Gastrocnemius medialis (tissue), 4 donors: ENCODE measurements at regions not wholly inside any gene's neighbourhood (a gene's known extent, or its start where the extent isn't known, plus 50 kb on each side); places are given as distances from the start of the nearest gene placed in this dataset.

ENCODE experiments used
- ATAC-seq, 2 donors: fragments of 150-250 bp; one replicate each; pipeline ENCODE4 v1.9.1; 2016
- DNase-seq, 2 donors: peaks; one replicate each; pipeline ENCODE4 v3.0.0-alpha.2; 2019
- H3K27ac ChIP-seq, 4 donors: fragments of 200-600 bp; sonication (generic); 1 replicate in 1 of 4; 2 replicates in 3 of 4; pipeline ENCODE4 v1.5.1; 2016 to 2018; ENCODE audit warnings: mild to moderate bottlenecking in 2 of 4, moderate library complexity in 1 of 4
- H3K27me3 ChIP-seq, 3 donors: fragments of 200-600 bp; sonication (generic) in 2 of 3; 1 replicate in 1 of 3; 2 replicates in 2 of 3; pipeline versions ENCODE4 v1.5.1 to v1.6.0; 2016 to 2019; ENCODE audit warnings: mild to moderate bottlenecking in 1 of 3, moderate library complexity in 1 of 3
- H3K36me3 ChIP-seq, 2 donors: fragments of 200-600 bp; sonication (generic) in 1 of 2; one replicate each; pipeline ENCODE4 v1.5.1; 2017 to 2018
- H3K4me1 ChIP-seq, 2 donors: fragments of 200-600 bp; sonication (generic) in 1 of 2; one replicate each; pipeline ENCODE4 v1.5.1; 2016 to 2017; ENCODE audit warnings: mild to moderate bottlenecking in 2 of 2
- H3K4me3 ChIP-seq, 4 donors: fragments of 200-600 bp; sonication (generic) in 3 of 4; 1 replicate in 1 of 4; 2 replicates in 3 of 4; pipeline ENCODE4 v1.5.1; 2016 to 2019; ENCODE audit warnings: mild to moderate bottlenecking in 2 of 4
- H3K9me3 ChIP-seq, 3 donors: fragments of 200-600 bp; sonication (generic) in 2 of 3; 1 replicate in 1 of 3; 2 replicates in 2 of 3; pipeline ENCODE4 v1.5.1; 2016 to 2019
- POLR2A ChIP-seq, 2 donors: fragments of 450-650 bp; IDR thresholded peaks; one replicate each; pipeline ENCODE4 v1.6.1; 2017; ENCODE audit warnings: antibody characterized with exemption in 2 of 2, mild to moderate bottlenecking in 2 of 2, moderate library complexity in 2 of 2
- in situ Hi-C, 4 donors: fragments of 200-750 bp; cut with MboI; loops; one replicate each; pipeline versions ENCODE4 v1.15.0 to v1.8.0; 2017; ENCODE audit warnings: low sequenced_read_pairs in 4 of 4
- intact Hi-C: fragments of 100-400 bp; cut with DNase I; formaldehyde crosslinking; loops from one replicate; pipeline ENCODE4 v1.15.1; 2023; ENCODE audit warnings: low total_unique reads
- TF ChIP-seq, protein P1 (sequence below), 5 experiments: fragments of 450-650 bp in 3 of 5; fragments of 200-600 bp in 2 of 5; sonication (generic) in 2 of 5; IDR thresholded peaks in 4 of 5; conservative IDR thresholded peaks in 1 of 5; 1 replicate in 4 of 5; 2 replicates in 1 of 5; pipeline ENCODE4 v1.5.1; 2016 to 2019; ENCODE audit warnings: antibody characterized with exemption in 5 of 5, mild to moderate bottlenecking in 3 of 5, moderate library complexity in 3 of 5

DNA sequence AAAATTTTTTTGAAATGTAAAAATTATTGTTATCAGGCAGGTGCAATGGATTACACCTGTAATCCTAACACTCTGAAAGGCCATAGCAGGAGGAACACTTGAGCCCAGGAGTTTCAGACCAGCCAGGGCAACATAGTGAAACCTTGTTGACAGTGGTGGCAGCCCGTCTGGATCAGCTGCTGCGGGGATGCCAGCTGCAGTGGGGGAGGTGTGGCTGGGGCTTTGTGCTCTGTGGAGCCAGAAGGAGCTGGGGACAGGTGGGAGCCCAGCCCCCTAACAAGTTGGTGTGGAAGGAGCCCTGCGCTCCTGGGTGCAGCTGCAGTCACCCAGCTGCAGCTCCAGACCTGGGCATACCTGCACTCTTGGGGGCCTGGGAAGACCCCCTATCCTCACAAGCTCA, 182.4 kb upstream of the MC4R start:
- no peak for ATAC-seq
- no peaks in the 10 kb centered on the region for H3K36me3 ChIP-seq
- H3K9me3 ChIP-seq = no peaks in the 10 kb centered on the region
- no peaks in the 10 kb centered on the region for H3K27me3 ChIP-seq
- intact Hi-C loops (no loop called here), in situ Hi-C loops (loop anchor here in 2 of 4 donors (10.0 to 25.0 kb wide), 2 partner anchors 560 to 568 kb away; no protein-coding TSS in a partner anchor)
- no peak overlapping the region for H3K4me3 ChIP-seq
- DNase-seq = no peak
- TF ChIP-seq, protein P1, sequence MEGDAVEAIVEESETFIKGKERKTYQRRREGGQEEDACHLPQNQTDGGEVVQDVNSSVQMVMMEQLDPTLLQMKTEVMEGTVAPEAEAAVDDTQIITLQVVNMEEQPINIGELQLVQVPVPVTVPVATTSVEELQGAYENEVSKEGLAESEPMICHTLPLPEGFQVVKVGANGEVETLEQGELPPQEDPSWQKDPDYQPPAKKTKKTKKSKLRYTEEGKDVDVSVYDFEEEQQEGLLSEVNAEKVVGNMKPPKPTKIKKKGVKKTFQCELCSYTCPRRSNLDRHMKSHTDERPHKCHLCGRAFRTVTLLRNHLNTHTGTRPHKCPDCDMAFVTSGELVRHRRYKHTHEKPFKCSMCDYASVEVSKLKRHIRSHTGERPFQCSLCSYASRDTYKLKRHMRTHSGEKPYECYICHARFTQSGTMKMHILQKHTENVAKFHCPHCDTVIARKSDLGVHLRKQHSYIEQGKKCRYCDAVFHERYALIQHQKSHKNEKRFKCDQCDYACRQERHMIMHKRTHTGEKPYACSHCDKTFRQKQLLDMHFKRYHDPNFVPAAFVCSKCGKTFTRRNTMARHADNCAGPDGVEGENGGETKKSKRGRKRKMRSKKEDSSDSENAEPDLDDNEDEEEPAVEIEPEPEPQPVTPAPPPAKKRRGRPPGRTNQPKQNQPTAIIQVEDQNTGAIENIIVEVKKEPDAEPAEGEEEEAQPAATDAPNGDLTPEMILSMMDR (IDR thresholded peaks at IDR 0.05 in 4 of 5, conservative IDR thresholded peaks at IDR 0.05 in 1 of 5) = no peak
- no peak for TF ChIP-seq POLR2A (IDR thresholded peaks at IDR 0.05)
- H3K27ac ChIP-seq = no peak overlapping the region
- H3K4me1 ChIP-seq = no peaks in the 10 kb centered on the region

DNA sequence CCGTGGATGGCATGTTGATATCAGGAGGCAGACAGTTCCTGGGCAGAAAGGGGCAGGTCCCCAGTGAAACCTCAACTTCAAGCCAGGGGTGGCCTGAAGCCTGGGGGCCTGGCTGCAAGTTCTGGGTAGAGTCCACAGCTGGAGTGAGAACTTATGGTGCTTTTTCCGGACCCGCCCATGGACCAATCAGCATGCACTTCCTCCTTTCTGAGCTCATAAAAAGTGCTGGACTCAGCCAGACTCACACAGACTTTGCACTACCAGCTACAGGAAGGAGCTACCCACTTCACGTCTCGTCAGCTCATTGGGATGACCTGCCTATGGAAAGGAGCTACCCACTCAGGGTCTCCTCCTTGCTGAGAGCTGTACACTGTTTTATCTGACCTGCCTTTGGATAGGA, 183.1 kb upstream of the MC4R start:
- no peaks in the 10 kb centered on the region for H3K9me3 ChIP-seq
- no peak overlapping the region for H3K27ac ChIP-seq
- intact Hi-C loops = no loop called here
- no peak overlapping the region for H3K4me3 ChIP-seq
- TF ChIP-seq, protein P1 (IDR thresholded peaks at IDR 0.05 in 4 of 5, conservative IDR thresholded peaks at IDR 0.05 in 1 of 5) = no peak
- no peak for TF ChIP-seq POLR2A (IDR thresholded peaks at IDR 0.05)
- DNase-seq (no peak), ATAC-seq (no peak)
- no peaks in the 10 kb centered on the region for H3K36me3 ChIP-seq
- in situ Hi-C loops = loop anchor here in 2 of 4 donors (10.0 to 25.0 kb wide), 2 partner anchors 561 to 568 kb away; no protein-coding TSS in a partner anchor
- H3K27me3 ChIP-seq = no peaks in the 10 kb centered on the region
- no peaks in the 10 kb centered on the region for H3K4me1 ChIP-seq

DNA sequence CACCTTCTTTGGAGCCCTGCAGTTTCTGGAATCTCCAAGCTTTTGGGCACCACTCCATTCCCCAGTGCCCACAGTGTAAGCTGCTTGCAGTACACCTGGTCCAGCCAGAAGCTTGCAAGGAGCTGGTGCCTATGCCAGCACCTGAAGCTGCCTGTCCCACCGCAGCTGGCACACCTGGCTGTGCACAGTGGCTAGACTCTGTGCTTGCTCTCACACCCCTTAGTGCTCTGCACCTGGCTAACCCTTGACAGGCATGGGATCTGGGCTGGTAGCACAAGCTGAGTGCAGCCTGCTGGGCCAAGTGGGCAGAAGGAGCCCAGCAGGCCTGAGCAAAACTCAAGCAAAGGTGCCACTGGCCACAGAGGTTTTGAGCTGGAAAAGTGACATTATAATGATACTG, 183.8 kb upstream of the MC4R start:
- ATAC-seq = no peak
- in situ Hi-C loops (loop anchor here in 2 of 4 donors (10.0 to 25.0 kb wide), 2 partner anchors 562 to 569 kb away; no protein-coding TSS in a partner anchor), intact Hi-C loops (no loop called here)
- H3K9me3 ChIP-seq = no peaks in the 10 kb centered on the region
- H3K36me3 ChIP-seq = no peaks in the 10 kb centered on the region
- no peak overlapping the region for H3K27ac ChIP-seq
- H3K4me3 ChIP-seq = no peak overlapping the region
- no peaks in the 10 kb centered on the region for H3K4me1 ChIP-seq
- H3K27me3 ChIP-seq = no peaks in the 10 kb centered on the region
- no peak for DNase-seq
- TF ChIP-seq, protein P1 (IDR thresholded peaks at IDR 0.05 in 4 of 5, conservative IDR thresholded peaks at IDR 0.05 in 1 of 5) = no peak
- no peak for TF ChIP-seq POLR2A (IDR thresholded peaks at IDR 0.05)

DNA sequence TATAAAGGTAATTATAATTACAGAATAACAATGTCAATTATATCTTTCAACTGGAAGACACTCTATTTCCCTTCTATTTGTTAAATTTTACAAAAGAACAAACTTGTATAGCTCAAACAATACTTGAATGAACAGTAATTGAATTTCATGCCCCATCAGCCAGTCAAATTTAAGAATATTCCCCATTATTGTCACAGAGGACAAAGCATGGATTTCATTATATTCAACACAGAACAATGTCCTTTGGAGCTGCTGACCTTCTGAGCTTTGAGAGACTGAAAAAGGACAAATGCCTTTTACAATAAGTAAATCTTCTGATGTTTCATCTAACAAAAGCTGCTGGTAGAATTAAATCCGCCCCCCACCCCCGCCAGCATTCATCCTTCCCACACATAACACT, 187.5 kb upstream of the MC4R start:
- intact Hi-C loops = no loop called here
- no peak overlapping the region for H3K4me3 ChIP-seq
- in situ Hi-C loops = loop anchor here in 1 of 4 donors (25.0 kb wide), 1 partner anchor 573 kb away; no protein-coding TSS in a partner anchor
- H3K36me3 ChIP-seq = no peaks in the 10 kb centered on the region
- H3K27ac ChIP-seq = no peak overlapping the region
- TF ChIP-seq, protein P1 (IDR thresholded peaks at IDR 0.05 in 4 of 5, conservative IDR thresholded peaks at IDR 0.05 in 1 of 5) = no peak
- TF ChIP-seq POLR2A (IDR thresholded peaks at IDR 0.05) = no peak
- no peak for ATAC-seq
- no peaks in the 10 kb centered on the region for H3K9me3 ChIP-seq
- no peaks in the 10 kb centered on the region for H3K4me1 ChIP-seq
- no peak for DNase-seq
- no peaks in the 10 kb centered on the region for H3K27me3 ChIP-seq

DNA sequence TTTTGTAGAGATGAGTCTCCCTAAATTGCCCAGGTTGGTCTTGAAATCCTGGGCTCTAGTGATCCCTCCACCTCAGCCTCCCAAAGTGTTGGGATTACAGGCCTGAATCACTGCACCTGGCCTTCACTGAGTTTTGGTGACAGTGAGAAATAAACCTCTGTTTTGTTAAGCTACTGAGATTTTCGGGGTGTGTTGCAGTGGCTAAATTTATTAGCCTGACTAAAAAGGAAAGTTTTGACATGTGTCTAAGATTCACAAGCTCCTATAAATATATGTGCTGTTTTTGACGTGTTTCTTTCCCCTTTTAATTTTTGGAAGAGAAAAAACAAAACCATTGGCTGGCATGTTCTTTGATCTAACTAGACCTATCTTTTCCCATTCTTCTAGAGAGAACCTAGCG, 190.5 kb upstream of the MC4R start:
- Histone ChIP-seq H3K4me3 (no peak overlapping the region), H3K9me3 (no peaks in the 10 kb centered on the region), H3K27me3 (no peaks in the 10 kb centered on the region), H3K36me3 (no peaks in the 10 kb centered on the region), H3K27ac (no peak overlapping the region), H3K4me1 (no peaks in the 10 kb centered on the region)
- ATAC-seq = no peak
- in situ Hi-C loops (loop anchor here in 1 of 4 donors (25.0 kb wide), 1 partner anchor 576 kb away; no protein-coding TSS in a partner anchor), intact Hi-C loops (no loop called here)
- TF ChIP-seq, protein P1 (IDR thresholded peaks at IDR 0.05 in 4 of 5, conservative IDR thresholded peaks at IDR 0.05 in 1 of 5) = no peak
- TF ChIP-seq POLR2A (IDR thresholded peaks at IDR 0.05) = no peak
- no peak for DNase-seq
